ENCODE measurements at regions not wholly inside any gene's neighbourhood (a gene's known extent, or its start where the extent isn't known, plus 50 kb on each side); places are given as distances from the start of the nearest gene placed in this dataset.

DNA sequence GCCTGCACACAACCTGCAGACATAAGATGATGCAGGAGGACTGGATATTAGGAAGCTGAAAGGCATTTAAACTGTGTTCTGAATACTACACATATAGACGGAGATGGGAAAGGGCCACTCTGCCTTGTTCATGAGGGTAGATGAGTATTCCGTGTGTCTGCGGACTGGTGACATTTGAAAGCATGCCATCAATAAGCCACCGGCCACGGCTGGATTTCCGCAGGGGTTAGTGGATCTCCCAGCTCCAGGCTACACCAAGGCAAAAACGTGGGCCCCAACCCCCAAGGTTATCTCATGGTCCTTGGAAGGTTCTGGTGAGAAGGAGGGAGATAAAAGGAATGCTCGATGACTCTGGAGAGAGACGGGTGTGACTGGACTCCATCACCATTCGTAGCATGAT, 78.6 kb upstream of the THBS2 start:
- no TSS peak for BruUV-seq (replicated peaks)
- H3K9ac ChIP-seq (replicated peaks; ENCODE audit: extremely low read depth, insufficient read depth, low read length) = no peak overlapping the region
- H3K27me3 ChIP-seq (ENCODE audit: control insufficient read depth in 2 of 2, insufficient read depth in 2 of 2, low read length in 2 of 2) = no peaks in the 10 kb centered on the region
- dilution Hi-C loops (cut with MboI; ENCODE audit: extremely low pct_ligation_motif_present, low sequenced_read_pairs) = no loop called here
- H2AFZ ChIP-seq (ENCODE audit: low read depth, low read length) = no peak overlapping the region
- DNase-seq (ENCODE audit: low read depth, low spot score) (no peak), FAIRE-seq (no peak)
- no peak overlapping the region for H3K27ac ChIP-seq (ENCODE audit: insufficient read depth, low read depth, low read length)
- no peaks in the 10 kb centered on the region for H3K9me1 ChIP-seq (replicated peaks; ENCODE audit: control insufficient read depth, extremely low read depth, insufficient read depth, low read length)
- POLR2A ChIA-PET = no interaction called here
- no peak overlapping the region for H3K4me2 ChIP-seq (ENCODE audit: insufficient read depth, low read length)
- H3K4me3 ChIP-seq (replicated peaks in 1 of 3; ENCODE audit: insufficient read depth in 1 of 3, low read depth in 1 of 3, low read length in 3 of 3) = no peak overlapping the region
- H4K20me1 ChIP-seq (replicated peaks; ENCODE audit: control insufficient read depth, extremely low read depth, insufficient read depth, low read length) = no peaks in the 10 kb centered on the region
- H3K36me3 ChIP-seq (ENCODE audit: control insufficient read depth in 2 of 2, extremely low read depth in 1 of 2, insufficient read depth in 2 of 2, low read length in 2 of 2) = no peaks in the 10 kb centered on the region
- intact Hi-C loops (cut with micrococcal nuclease) = no loop called here
- CTCF ChIA-PET = no interaction called here
- no peaks in the 10 kb centered on the region for H3K4me1 ChIP-seq (ENCODE audit: control insufficient read depth, extremely low read depth, insufficient read depth, low read length)
- peaks cover 2% of the 10 kb centered on the region for H3K9me3 ChIP-seq (replicated peaks; ENCODE audit: control insufficient read depth, insufficient read depth, low read length)
- no peaks in the 10 kb centered on the region for H3K79me2 ChIP-seq (ENCODE audit: control insufficient read depth, insufficient read depth, low read length)
- no peak for TF ChIP-seq JUN (IDR thresholded peaks at IDR 0.05; ENCODE audit: borderline replicate concordance, insufficient read depth, insufficient read length, low read depth)
- TF ChIP-seq GATA2 (IDR thresholded peaks at IDR 0.05; ENCODE audit: insufficient read depth, insufficient read length, low read depth, low read length) = no peak
- TF ChIP-seq, protein P1, sequence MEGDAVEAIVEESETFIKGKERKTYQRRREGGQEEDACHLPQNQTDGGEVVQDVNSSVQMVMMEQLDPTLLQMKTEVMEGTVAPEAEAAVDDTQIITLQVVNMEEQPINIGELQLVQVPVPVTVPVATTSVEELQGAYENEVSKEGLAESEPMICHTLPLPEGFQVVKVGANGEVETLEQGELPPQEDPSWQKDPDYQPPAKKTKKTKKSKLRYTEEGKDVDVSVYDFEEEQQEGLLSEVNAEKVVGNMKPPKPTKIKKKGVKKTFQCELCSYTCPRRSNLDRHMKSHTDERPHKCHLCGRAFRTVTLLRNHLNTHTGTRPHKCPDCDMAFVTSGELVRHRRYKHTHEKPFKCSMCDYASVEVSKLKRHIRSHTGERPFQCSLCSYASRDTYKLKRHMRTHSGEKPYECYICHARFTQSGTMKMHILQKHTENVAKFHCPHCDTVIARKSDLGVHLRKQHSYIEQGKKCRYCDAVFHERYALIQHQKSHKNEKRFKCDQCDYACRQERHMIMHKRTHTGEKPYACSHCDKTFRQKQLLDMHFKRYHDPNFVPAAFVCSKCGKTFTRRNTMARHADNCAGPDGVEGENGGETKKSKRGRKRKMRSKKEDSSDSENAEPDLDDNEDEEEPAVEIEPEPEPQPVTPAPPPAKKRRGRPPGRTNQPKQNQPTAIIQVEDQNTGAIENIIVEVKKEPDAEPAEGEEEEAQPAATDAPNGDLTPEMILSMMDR (IDR thresholded peaks at IDR 0.05; ENCODE audit: extremely low read depth in 1 of 2, insufficient read depth in 1 of 2, low read depth in 1 of 2, low read length in 2 of 2) = no peak
- no peak for TF ChIP-seq FOS (IDR thresholded peaks at IDR 0.05; ENCODE audit: borderline replicate concordance, insufficient read depth, low read length)
- TF ChIP-seq POLR2AphosphoS5 (IDR thresholded peaks at IDR 0.05; ENCODE audit: insufficient read depth, low read depth, low read length) = no peak
- TF ChIP-seq, protein P2, sequence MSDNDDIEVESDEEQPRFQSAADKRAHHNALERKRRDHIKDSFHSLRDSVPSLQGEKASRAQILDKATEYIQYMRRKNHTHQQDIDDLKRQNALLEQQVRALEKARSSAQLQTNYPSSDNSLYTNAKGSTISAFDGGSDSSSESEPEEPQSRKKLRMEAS (IDR thresholded peaks at IDR 0.05; ENCODE audit: insufficient read depth, insufficient read length) = no peak
- no peak for TF ChIP-seq MYC (IDR thresholded peaks at IDR 0.05; ENCODE audit: low read depth, low read length)
- TF ChIP-seq EZH2 (IDR thresholded peaks at IDR 0.05; ENCODE audit: borderline replicate concordance, low read depth, low read length, severe bottlenecking) = no peak
- no peak for TF ChIP-seq POLR2A (IDR thresholded peaks at IDR 0.05; ENCODE audit: low read depth, low read length)

Measured in endothelial cell of umbilical vein (primary cell).